Activated CD8-positive, alpha-beta memory T cell treated with anti-CD3 and anti-CD28 coated beads, Interleukin-2, amount 50 U/mL, for 24 hours (primary cell): ENCODE measurements at regions not wholly inside any gene's neighbourhood (a gene's known extent, or its start where the extent isn't known, plus 50 kb on each side); places are given as distances from the start of the nearest gene placed in this dataset.
"Not testable (repeated sequence)": the region's sequence is repeated elsewhere in the genome, so short reads cannot be mapped to it uniquely, and the experiment has no call there.

ENCODE experiments used
- DNase-seq: peaks from one replicate; pipeline ENCODE4 v3.0.0-alpha.2; 2020; ENCODE audit errors: extremely low read depth

DNA sequence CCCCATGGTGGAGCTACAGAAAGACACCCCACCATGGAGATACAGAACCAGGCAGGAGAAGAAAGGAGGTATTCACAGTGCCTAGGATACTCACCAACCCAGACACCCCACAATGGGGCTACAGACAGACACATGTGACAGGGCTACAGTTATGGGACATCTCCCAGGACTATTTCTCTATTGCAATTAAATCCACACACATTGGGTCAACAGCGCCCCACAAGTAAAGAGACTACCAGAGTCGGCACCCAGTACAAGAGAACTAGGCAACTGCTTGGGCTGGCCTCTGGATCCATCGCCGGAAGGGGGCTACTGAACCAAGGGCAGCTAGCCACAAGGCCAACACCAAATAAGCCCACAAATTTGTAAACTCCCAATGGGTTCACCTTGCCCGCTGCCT lies 310.1 kb upstream of the NCKAP5 start:
- DNase-seq: no peak

DNA sequence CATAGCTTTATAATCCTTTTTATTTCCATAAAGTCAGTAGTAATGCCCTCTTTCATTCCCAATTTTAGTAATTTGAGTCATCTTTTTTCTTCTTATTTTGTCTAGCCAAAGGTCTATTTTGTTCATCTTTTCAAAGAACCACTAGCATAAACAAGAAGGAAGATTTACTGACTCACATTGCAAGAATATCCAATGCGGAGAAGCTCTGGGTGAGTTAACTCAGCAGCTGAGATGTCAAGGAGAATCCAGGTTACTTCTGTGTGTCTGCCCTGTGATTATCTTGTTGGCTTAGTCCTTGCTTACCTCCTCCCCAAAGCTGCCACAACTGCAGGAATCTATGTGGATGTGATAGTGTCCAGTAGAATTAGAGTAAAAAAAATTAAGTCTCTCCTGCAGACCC lies 311.4 kb upstream of the NCKAP5 start:
- no peak for DNase-seq

DNA sequence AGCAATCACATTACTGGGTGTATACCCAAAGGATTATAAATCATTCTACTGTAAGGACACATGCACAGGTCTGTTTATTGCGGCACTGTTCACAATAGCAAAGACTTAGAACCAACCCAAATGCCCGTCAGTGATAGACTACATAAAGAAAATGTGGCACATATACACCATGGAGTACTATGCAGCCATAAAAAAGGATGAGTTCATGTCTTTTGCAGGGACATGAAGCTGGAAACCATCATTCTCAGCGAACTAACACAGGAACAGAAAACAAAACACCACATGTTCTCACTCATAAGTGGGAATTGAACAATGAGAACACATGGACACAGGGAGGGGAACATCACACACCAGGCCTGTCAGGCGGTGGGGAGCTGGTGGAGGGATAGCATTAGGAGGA lies 313.9 kb upstream of the NCKAP5 start:
- not testable (repeated sequence) for DNase-seq

DNA sequence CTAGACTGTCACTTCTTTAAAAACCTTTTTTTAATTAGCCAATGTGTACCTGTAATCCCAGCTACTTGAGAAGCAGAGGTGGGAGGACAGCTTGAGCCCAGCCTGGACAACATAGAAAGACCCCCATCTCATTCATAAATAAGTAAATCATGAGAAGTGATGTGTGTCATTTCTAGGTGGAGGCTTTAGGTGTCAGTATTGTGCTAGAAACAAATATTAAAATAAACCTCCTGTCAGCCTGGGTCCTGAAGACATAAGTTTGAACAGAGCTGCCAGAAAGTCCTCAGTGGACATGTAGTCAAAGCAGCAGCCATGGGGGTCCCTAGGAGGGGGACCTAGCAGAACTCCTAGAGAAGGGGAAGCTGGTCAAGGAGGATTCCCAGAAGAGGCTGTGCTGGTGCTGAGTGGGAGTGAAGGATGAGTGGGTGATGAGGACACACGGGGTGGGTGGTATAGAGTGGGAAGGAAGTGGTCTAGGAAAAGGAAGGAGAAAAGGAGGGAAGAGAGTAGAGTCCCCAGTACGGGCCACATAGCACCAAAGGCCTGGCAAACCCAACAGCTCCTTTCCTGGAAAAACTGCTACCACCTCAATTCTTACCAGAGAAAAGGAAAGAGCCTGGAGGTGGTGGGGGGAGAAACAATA lies 316.6 kb upstream of the NCKAP5 start:
- DNase-seq: no peak

DNA sequence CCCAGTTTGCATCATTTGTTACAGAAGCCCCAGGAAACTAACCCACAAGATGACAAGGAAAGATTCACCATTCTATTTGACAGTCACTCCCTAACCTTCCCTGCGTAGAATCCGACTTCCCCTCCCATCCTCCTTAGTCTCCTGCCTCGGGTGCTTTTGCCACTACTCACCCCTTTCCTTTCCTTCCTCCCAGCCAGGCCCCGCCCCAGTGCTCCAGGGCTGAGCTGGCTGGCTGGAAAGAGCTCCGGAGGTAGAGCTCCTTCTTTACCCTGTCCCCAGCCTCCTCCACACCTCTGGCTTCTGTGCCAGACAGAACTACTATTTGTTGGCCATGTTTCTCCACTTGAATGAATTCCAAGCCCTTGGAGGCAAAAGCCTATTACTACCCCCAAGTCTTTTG lies 317.6 kb upstream of the NCKAP5 start:
- no peak for DNase-seq

DNA sequence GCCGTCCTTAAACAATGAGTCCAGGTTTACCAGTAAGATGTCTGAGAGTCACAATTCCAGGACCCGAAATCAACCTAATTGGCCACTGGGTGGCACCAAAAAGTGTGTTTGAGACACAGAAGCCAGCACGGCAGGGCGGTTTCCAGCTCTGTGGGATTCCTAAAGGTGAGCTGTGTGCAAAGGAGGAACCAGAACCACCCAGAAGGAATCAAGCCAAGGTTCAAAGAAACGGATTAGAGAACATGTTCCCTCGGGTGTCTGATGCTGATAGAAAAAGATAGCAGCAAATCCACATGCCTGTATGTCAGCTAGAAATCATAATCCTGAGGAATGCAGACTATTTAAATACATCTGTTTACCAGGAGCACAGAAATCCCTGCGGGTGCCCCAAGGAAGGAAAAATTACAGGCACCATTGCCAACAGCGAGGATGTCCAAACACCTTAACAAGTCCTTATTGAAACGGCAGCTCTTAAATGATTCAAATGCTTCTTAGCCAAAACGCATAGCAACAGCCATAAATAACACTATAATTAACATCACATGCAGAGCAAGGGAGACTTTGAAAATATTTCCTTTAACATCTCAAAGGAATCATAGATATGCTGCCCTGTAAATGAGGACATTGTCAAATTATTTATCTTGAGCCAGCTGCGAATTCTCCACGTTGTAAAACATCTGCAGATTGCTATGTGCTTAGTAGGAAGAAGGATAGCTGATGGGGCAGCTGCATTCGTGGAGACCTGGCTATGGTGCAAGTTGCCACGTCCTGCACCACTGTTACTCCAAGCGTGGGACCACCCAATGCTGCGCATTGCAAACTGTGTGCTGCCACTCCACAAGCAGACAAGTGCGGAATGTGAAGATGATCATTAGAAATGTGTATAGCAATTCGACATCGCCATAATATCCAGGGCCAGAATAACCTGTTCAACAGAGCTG lies 318.7 kb upstream of the NCKAP5 start:
- no peak for DNase-seq

DNA sequence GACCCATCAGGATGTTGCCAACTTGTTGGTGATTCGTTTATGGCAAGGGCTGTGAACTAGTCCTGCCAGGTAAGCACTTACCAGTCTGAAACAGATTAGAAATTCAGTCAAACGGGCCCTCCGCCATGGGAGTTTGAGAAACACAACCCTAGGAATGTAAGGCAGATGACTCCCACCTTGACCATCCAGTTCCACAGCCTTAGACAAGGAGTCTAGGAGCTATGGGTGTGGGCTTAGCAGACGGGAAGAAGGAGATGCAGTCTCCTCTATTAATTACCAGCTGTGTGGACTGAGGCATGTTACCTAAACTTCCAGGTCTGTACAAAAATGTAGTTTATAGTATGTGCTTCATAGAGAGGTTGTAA lies 319.4 kb upstream of the NCKAP5 start:
- no peak for DNase-seq

DNA sequence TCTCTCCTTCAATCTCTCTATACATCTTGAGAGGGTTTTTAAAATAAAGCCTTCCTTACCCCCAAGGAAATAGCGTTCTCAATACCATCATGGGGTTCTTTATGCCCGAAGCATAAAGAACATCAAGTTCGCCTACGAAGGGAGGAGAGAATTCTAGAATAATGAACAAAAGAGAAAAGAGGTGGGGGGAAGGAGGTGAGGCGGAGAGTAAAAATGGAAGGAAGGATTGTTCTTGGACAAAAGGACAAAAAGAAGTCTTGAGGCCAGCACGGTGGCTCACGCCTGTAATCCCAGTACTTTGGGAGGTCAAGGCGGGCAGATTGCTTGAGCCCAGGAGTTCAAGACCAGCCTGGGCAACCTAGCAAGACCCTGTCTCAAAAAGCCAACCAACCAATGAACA lies 319.8 kb upstream of the NCKAP5 start:
- DNase-seq: no peak

DNA sequence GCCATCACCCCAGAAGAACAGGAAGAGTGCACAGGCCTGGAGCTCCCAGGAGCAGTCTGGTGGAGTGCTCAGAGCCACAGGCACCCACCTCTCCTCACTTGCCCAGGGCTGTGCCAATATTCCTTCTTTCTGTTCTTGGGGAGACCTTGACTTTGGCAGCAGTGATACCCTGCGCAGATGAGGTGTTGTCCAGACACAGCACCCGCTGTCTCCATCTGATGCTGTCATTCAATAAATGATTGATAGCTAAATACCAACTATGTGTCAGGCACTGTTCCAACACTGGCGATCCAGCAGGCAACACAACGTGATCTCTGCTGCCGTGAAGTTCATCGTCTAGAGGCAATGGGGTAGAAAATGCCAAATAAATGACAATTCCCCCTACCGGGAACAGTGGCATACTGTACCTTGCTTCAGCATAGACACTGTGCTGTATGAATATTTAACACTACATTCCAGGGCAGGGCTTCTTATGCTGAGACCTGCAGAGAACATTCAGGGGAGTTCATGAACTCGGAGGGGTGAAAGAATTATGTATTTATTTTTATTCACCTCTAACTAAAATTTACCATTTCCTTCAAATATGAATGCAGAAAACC lies 320.5 kb upstream of the NCKAP5 start:
- no peak for DNase-seq

DNA sequence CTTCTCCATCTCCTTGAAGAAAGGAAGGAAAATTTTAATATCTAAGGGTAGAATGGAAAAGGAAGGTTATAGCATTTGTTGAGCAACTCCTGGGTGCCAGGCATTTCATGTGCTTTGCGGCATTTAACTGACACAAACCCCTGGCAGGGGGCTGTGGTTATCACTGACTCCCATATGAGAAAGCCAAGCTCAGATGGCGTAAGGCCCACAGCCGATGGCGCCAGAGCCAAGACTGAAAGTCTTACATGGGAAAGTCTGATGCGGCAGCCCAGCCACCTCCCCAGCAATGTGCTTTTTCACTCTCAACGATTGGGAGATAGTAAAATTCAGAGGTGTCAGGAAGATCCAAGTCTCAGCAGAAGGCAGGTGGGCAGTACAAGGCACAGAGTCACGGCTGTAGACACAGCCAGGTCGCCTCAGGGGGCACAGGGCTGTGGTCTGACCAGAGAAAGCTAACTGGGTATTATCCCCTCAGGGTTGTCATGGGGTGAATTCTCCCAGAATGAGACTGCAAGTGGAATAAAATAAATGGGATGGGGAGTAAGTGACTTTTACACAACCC lies 324.2 kb upstream of the NCKAP5 start:
- DNase-seq: no peak

DNA sequence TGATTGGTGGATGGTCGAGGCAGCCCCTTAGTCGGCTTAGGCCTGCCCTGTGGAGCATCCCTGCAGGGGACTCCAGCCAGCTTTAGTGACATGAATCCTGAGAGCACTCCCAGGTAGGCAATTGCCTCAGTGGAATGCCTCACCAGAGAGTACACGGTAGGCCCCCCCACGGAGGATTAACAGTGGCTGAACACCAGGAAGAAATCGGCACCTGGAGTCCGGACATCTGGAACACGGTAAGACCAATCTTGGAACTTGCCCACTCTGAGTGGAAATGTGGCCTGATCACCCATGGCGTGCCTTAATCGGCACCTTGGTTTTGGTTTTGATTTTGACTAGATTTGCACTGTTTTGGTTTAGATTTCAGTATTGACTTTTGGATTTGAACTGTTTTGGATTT lies 326.2 kb upstream of the NCKAP5 start:
- no peak for DNase-seq

DNA sequence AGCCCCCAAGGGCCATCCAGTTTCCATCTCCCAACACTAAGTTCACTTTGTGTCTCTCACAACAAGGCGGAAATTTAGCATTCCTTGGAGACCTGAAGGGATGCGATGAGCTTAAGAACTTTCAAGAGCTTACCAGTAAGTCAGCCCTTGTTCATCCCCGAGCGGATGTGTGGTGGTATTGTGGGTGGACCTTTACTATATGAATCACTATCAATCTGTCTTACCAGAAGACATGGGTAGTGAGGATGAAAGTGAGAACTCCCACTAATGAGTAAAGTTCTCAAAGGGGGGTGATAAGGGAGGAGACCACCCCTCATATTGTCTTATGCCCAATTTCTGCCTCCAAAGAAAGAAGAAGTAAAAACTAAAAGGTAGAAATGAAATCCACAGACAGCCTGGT lies 329.6 kb upstream of the NCKAP5 start:
- not testable (repeated sequence) for DNase-seq

DNA sequence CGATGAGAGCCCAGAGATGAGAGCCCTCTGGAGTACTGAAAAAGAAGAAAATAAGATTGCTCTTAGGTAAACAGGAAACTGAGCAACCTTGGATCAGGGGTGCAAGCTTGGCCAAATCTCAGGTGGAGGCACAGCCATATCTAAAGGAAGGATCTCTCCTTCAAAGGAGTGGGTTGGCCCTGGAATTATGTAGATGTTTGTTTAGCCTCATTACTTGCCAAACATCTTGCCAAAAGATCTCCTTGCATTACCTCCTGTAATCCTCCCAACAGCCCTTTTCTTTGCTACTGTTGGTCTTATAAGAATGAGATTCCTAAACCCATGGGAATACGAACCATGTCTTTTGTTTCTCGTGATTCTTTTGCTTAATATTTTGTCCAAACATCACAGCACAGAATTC lies 332.6 kb upstream of the NCKAP5 start:
- no peak for DNase-seq

DNA sequence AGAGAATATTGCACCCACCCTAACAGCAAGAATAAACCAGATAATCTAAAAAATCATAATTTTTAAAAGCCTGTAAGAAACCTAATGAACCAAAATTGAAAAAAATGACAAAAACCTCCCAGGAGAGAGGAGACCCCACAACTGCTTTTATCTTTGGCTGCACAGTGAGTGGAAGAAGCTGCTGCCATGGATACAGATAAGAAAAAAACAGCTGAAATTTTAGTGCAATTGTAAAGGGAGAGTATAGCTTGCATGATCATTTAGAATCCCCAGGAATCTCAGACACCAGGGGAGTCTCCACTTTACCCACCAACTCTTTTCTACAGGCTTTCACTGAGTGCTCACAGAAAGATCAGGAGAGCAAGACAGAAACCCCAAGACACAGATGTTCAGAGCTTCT lies 338.1 kb upstream of the NCKAP5 start:
- no peak for DNase-seq

DNA sequence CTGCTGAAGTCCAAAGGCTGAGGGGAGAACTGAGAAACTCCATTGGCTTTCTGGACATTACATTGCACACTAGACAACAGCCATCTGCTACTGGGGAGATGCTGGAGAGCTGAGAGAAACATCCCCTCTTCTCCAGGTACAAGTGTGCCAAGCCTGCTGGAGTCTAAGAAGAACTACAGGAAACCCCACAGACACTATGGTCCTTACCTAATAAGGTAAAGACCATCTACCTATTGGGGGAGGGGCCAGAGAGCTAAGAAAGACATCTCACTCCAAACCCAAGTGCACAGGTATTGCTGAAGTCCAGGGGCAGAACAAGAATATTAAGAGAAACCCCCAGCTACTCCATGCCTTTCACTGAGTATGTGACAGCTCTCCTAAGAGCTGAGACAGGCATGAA lies 338.7 kb upstream of the NCKAP5 start:
- no peak for DNase-seq

DNA sequence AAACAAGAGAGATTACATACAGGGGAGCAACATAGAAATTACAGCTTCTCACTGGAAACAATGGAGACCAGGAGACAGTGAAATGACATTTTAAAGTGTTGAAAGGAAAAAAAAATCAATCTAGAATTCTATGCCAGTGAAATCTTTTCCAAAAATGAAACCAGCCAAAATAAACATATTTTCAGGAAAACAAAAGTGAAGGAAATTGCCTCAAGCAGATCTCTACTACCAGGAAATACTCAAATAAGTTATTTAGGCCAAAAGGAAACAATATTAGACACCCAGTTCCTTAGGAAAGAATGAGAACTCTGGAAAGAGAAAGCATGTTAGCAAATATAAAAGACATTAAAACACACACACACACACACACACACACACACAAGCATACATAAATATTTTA lies 339.9 kb upstream of the NCKAP5 start:
- DNase-seq: no peak

DNA sequence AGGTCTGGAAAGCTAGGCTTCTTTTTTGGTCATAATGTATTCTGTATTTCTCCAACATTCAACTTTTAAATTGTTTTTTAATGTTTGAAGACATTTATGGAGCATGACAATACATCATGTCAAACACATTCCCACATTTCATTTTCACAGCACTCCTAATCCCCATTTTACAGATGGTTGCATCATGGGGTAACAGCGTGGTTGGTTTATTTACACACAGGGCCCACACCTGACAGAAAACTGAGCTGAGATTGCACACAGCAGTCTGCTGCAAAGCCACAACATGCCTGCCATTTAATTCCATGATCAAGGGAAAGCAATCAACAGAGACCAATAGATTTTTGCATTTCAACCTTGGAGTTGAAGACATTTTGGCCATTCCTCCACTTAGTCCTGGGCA lies 335.7 kb upstream of the MGAT5 start:
- no peak for DNase-seq

DNA sequence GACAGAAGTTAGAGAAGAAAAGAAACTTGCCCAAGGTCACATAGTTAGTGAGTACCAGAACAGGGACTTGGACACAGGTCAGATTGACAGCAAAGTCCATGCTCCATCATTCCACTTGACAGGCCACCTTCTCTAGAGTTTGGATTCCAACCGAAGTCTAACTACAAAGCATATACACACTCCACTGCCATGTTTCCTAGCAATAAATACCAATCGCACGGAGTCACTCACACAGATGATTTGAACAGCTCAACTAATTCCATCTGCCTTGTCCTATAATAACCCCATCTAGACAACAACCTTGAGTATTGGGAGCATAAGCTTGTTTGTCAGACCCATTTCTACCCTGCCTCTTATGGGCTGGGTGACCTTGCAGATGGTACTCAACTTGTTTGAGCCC lies 334.6 kb upstream of the MGAT5 start:
- no peak for DNase-seq

DNA sequence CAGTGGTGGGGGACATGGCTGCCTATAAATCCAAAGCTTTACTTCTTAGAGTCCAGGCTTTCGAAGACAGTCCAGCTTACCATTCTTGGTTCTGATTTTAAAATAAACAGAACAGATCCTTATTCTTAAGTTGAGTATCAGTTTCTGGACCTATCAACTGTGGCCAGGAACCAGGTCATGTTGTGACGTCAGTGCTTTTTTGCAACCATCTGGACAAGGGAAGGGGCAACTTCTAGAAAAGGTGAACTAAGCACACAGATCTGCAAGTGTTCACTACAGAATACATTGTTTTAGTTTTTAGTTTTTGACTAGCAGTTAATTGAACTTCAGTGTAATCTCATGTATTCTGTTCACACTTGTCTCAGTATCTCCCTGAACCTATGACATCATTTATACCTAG lies 326.0 kb upstream of the MGAT5 start:
- no peak for DNase-seq

DNA sequence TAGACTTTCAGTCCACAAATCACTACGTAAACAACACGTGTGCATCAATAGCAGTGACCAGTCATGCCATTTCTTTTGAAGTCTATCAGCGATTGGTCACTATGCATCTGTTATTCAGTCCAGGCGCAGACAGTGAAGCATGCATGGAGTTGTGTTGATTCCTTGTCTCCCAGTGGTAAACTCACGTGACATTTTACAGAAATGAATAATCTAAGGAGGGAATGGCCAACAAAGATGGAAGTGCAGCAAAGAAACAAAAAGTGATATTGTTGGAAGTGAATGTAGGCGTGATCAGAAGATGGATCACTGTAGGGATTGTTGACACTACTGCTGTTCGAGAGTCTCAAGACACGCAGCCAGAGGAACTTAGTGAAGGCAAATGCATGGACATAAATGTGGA lies 317.8 kb upstream of the MGAT5 start:
- no peak for DNase-seq

DNA sequence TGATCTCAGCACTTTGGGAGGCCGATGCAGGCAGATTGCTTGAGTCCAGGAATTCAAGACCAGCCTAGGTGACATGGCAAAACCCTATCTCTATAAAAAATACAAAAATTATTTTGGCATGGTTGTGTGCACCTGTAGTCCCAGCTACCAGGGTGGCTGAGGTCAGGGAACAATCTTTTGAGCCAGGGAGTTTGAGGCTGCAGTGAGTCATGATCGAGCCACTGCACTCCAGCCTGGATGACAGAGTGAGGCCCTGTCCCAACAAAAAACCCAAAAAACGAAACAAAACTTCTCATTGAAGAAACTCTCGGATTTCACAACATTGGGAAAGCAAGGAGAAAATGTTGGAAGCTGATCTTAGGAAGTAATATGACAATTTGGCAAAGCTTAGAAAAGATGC lies 317.3 kb upstream of the MGAT5 start:
- DNase-seq: no peak

DNA sequence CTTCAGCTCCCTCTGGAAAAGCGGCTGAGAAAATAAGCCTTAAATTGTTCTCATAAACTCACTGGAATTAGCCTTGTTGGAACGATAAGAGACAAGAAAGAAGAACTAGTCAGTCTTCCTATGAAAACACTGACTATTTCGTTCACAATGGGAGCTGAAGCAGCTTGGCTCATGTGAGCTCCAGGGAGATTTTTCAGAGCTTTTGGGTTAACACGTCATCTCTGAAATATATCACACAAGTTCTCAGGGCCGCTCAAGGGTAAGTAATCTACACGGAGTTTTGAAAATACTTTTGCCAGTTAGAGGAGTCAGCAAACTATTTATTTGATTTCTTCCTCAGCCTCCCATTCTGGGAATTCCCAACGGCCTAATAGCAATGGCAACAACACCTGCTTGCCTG lies 316.2 kb upstream of the MGAT5 start:
- DNase-seq: no peak

DNA sequence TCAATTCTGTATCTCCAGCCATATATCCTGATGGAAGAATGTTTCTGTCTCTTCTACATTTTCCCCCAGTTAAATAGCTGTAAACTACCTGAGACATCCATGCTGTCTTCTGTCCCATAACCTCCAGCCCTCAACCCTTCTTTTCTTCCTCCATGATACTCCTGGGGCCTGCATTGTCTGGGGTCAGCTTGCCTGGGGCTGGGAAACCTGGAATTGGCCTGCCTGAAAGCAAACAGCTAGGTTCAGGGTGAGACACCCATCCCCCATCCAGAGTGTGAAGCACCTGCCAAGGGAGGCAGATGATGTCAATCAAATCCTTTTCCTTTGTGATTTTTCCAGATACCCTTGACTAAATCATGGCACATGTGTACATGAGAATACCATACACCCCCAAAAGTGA lies 313.7 kb upstream of the MGAT5 start:
- DNase-seq: no peak
